Calu3 (cell line): ENCODE measurements at regions not wholly inside any gene's neighbourhood (a gene's known extent, or its start where the extent isn't known, plus 50 kb on each side); places are given as distances from the start of the nearest gene placed in this dataset.

ENCODE experiments used
- BruUV-seq: library from RNA; stranded (reverse); fragments of 400-500 nt; replicated peaks from 2 replicates; lab custom pipeline; 2021; lab: Mats Ljungman, UMichigan
- CTCF ChIA-PET: fragments of 300-600 bp; sonication (Branson Sonifier 250); formaldehyde crosslinking; loops from one replicate; lab custom pipeline; 2022; ENCODE audit warnings: antibody characterized with exemption; lab: Charles Lee
- DNase-seq: peaks from one replicate; pipeline ENCODE4 v3.0.0; 2022
- H3K27ac Mint-ChIP-seq: one replicate; pipeline ENCODE4 v1.8.0; 2022; ENCODE audit warnings: mixed read lengths; ENCODE audit not compliant: unreplicated experiment
- H3K27me3 Mint-ChIP-seq: one replicate; pipeline ENCODE4 v1.8.0; 2022; ENCODE audit warnings: mixed read lengths; ENCODE audit not compliant: unreplicated experiment
- H3K36me3 Mint-ChIP-seq: one replicate; pipeline ENCODE4 v1.8.0; 2022; ENCODE audit warnings: mild to moderate bottlenecking, moderate library complexity, mixed read lengths; ENCODE audit not compliant: insufficient read depth, unreplicated experiment
- H3K4me1 Mint-ChIP-seq: one replicate; pipeline ENCODE4 v1.8.0; 2022; ENCODE audit warnings: mild to moderate bottlenecking, low read depth, mixed read lengths; ENCODE audit not compliant: unreplicated experiment
- H3K4me3 Mint-ChIP-seq: one replicate; pipeline ENCODE4 v1.8.0; 2022; ENCODE audit warnings: mild to moderate bottlenecking, low read depth, moderate library complexity, mixed read lengths; ENCODE audit not compliant: unreplicated experiment
- H3K9me3 Mint-ChIP-seq: one replicate; pipeline ENCODE4 v1.8.0; 2022; ENCODE audit warnings: low read depth, mixed read lengths; ENCODE audit not compliant: unreplicated experiment
- intact Hi-C: fragments of 100-400 bp; cut with micrococcal nuclease; formaldehyde crosslinking; loops from one replicate; pipeline ENCODE4 v1.10.0; 2022; ENCODE audit not compliant: unreplicated experiment
- TF ChIP-seq, protein P1 (sequence below): fragments of 200-600 bp; IDR thresholded peaks from one replicate; pipeline ENCODE4 v1.8.0; 2022; ENCODE audit warnings: antibody characterized with exemption; ENCODE audit not compliant: unreplicated experiment

- BruUV-seq = no TSS peak
- Mint-ChIP-seq H3K27me3 (no peaks in the 10 kb centered on the region), H3K4me3 (no peak overlapping the region), H3K27ac (no peak overlapping the region), H3K9me3 (no peaks in the 10 kb centered on the region), H3K36me3 (no peaks in the 10 kb centered on the region), H3K4me1 (no peaks in the 10 kb centered on the region)
- TF ChIP-seq, protein P1, sequence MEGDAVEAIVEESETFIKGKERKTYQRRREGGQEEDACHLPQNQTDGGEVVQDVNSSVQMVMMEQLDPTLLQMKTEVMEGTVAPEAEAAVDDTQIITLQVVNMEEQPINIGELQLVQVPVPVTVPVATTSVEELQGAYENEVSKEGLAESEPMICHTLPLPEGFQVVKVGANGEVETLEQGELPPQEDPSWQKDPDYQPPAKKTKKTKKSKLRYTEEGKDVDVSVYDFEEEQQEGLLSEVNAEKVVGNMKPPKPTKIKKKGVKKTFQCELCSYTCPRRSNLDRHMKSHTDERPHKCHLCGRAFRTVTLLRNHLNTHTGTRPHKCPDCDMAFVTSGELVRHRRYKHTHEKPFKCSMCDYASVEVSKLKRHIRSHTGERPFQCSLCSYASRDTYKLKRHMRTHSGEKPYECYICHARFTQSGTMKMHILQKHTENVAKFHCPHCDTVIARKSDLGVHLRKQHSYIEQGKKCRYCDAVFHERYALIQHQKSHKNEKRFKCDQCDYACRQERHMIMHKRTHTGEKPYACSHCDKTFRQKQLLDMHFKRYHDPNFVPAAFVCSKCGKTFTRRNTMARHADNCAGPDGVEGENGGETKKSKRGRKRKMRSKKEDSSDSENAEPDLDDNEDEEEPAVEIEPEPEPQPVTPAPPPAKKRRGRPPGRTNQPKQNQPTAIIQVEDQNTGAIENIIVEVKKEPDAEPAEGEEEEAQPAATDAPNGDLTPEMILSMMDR = no peak
- no peak for DNase-seq
- intact Hi-C loops = no loop called here
- CTCF ChIA-PET = no interaction called here
Measured at GRCh38 chr5:101143526-101143925, 240.4 kb upstream of the ST8SIA4 start.

GRCh38 chr5:101142102-101142501, 239.0 kb upstream of the ST8SIA4 start:
- Mint-ChIP-seq H3K4me1 (no peaks in the 10 kb centered on the region), H3K9me3 (no peaks in the 10 kb centered on the region), H3K36me3 (no peaks in the 10 kb centered on the region), H3K27me3 (no peaks in the 10 kb centered on the region), H3K4me3 (no peak overlapping the region), H3K27ac (no peak overlapping the region)
- no TSS peak for BruUV-seq
- no peak for DNase-seq
- TF ChIP-seq, protein P1 = no peak
- intact Hi-C loops = no loop called here
- CTCF ChIA-PET = interaction anchor here (0.7 kb wide), 1 partner anchor 462 kb away, joined by 3 read pairs; no protein-coding TSS in a partner anchor

DNA sequence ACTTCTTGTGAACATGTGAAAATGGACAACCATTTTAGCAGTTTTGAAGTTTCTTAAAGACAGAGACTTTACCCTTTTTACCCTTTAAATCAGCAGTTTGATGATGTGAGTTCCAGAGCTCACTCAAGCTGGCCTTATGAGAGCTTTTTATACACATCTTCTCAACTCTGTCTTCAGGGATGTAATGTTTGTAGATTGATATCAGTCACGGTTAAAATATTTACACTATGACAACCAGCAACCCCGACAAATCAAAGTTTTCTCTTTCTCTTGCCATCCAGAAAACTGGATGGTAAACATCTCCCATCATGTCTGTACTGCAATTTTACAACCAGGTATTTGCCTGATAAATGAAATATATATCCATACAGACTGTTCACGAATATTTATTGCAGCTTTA, 233.4 kb upstream of the ST8SIA4 start:
- Mint-ChIP-seq H3K9me3 (no peaks in the 10 kb centered on the region), H3K4me1 (no peaks in the 10 kb centered on the region), H3K27ac (no peak overlapping the region), H3K36me3 (no peaks in the 10 kb centered on the region), H3K4me3 (no peak overlapping the region), H3K27me3 (no peaks in the 10 kb centered on the region)
- TF ChIP-seq, protein P1 = no peak
- no peak for DNase-seq
- intact Hi-C loops = no loop called here
- no TSS peak for BruUV-seq
- CTCF ChIA-PET = no interaction called here

DNA sequence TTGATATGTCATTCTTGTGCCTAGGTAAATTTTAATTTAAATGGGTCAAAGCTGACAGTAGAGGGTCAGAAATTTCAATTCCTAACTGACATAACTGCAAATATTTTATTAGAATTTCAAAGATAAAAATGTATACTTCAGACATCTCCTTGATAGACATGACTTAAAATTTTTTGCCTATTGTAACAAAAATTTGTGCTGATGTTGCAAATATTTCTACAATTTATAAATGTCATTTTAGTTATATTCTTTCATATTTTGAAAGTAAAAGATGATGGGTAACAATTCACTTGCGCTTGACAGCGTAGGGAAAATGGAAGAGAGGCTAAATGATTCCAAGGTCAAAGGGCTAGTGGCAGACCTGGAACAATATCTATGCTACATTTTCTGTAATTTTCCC, 220.3 kb upstream of the ST8SIA4 start:
- TF ChIP-seq, protein P1 = no peak

DNA sequence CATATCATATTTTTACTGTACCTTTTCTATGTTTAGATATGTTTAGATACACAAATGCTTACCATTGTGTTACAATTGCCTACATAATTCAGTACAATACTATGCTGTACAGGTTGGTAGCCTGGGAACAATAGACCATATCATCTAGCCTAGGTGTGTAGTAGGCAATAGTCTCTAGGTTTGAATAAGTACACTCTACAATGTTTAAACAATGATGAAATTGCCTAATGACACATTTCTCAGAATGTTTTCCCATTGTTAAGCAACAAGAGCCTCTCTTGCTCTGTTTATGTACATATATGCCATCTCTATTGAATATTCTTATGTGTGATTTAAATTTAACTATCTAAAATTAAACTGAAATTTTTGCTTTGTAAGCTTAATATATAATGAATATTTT, 209.6 kb upstream of the ST8SIA4 start:
- Mint-ChIP-seq H3K27ac (no peak overlapping the region), H3K4me1 (no peaks in the 10 kb centered on the region)

More for the DNA sequence above, 220.3 kb upstream of the ST8SIA4 start:
- H3K4me1 Mint-ChIP-seq = no peaks in the 10 kb centered on the region
- BruUV-seq = no TSS peak
- no peak for DNase-seq
- no peak overlapping the region for H3K4me3 Mint-ChIP-seq
- intact Hi-C loops = no loop called here
- H3K36me3 Mint-ChIP-seq = no peaks in the 10 kb centered on the region
- H3K9me3 Mint-ChIP-seq = peaks cover 8% of the 10 kb centered on the region
- no peaks in the 10 kb centered on the region for H3K27me3 Mint-ChIP-seq
- no peak overlapping the region for H3K27ac Mint-ChIP-seq
- CTCF ChIA-PET = no interaction called here

More for the DNA sequence above, 209.6 kb upstream of the ST8SIA4 start:
- no TSS peak for BruUV-seq
- Mint-ChIP-seq H3K36me3 (no peaks in the 10 kb centered on the region), H3K27me3 (no peaks in the 10 kb centered on the region), H3K9me3 (no peaks in the 10 kb centered on the region), H3K4me3 (no peak overlapping the region)
- CTCF ChIA-PET = no interaction called here
- intact Hi-C loops = no loop called here
- DNase-seq = no peak
- TF ChIP-seq, protein P1 = no peak
